HS-27A (cell line): ENCODE measurements at regions not wholly inside any gene's neighbourhood (a gene's known extent, or its start where the extent isn't known, plus 50 kb on each side); places are given as distances from the start of the nearest gene placed in this dataset.

Source experiments
- DNase-seq: peaks from one replicate; pipeline ENCODE4 v3.0.0-alpha.2; 2012; ENCODE audit warnings: low read depth, missing footprints

DNA sequence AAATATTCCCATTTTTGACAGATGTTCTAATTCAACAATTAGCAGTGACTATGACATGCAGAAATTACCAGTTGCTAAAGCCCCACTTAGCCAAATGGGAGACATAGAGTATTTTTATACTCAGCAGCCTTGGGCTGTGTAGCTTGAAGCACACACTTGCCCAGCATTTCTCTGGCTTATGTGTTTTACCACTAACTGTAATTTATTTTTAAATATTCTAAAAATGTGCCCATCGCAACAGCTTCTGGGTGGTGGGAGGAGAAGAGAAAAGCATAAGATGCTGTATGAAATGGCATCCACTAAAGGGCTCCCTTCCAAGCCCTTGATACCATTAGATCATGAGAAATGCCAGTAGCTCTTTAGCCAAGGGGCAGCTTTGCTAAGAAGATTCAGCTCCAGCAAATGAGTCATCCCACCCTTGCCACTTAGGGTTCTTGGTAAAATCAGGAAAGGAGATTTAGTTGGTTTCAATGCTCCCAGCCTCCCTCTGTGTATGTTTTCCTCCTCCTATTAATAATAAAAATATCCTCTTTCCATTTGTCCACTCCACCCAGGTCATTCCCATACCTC lies 462.7 kb upstream of the DEPDC1 start:
- DNase-seq, result no peak

DNA sequence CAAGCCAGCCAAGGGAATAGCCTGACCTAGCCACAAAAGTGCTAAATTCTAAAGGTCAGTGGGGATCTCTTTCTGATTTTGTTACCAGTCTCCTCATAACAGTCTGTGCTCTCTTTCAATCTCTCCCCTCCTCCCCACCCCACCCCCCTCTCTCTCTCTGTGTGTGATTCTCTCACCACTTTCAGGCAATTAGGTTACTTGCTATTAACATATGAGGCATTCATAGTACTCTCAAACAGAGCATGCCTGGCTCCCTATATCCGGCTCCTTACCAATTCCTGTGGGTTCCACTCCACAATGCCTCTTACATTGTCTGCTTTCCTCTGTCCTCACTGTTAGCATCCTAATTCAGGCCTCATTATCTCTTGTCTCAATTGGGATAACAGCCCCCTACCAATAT lies 464.3 kb upstream of the DEPDC1 start:
- no peak for DNase-seq

DNA sequence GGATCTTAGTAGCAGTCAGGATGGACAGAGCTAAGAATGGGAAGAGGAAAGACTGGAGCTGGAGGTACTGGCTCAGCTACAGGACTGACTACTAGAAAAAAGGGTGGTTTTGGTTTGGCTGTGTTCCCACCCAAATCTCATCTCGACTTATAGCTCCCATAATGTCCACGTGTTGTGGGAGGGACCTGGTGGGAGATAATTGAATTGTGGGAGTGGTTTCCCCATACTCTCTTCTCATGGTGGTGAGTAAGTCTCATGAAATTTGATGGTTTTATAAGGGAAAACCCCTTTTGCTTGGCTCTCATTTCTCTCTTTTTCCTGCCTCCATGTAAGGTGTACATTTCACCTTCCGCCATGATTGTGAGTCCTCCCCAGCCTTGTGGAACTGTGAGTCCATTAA lies 466.5 kb upstream of the DEPDC1 start:
- no peak for DNase-seq

DNA sequence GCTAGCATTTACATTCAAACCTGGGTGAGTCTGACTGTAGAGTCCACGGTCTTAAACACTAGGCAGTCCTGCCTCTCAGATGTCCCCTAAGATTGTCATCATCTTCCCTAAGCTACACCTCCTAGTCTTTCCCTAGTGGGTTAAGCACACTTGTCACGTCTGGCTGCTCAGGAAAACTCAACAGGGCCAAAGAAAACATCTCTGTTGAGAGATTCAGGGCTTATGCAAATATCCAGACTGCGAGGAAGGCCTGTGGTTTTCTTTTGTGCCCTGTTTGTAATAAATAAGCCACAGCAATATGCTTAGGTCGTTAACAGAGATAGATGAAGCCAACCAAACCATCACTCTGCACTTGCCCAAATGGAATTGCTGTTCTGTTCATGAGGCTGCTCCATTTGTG lies 472.6 kb upstream of the DEPDC1 start:
- DNase-seq, result no peak

DNA sequence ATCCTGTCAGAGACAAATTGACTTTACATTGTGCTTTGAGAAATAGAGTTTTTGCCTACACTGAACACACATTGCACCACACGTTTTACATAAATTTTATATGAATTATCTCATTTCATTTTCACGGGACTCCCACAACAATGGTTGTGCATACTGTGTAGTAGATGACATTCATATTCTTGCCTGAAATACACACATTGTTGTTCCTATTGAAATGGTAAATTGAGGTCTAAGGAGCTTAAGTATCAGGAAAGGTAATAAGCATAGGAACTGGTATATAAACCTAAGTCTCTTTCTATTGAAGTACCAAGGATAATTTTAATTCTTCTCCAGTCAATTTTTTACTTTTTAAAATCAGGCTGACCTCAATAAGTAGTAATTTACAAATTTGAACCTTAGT lies 473.7 kb upstream of the DEPDC1 start:
- DNase-seq, result no peak

DNA sequence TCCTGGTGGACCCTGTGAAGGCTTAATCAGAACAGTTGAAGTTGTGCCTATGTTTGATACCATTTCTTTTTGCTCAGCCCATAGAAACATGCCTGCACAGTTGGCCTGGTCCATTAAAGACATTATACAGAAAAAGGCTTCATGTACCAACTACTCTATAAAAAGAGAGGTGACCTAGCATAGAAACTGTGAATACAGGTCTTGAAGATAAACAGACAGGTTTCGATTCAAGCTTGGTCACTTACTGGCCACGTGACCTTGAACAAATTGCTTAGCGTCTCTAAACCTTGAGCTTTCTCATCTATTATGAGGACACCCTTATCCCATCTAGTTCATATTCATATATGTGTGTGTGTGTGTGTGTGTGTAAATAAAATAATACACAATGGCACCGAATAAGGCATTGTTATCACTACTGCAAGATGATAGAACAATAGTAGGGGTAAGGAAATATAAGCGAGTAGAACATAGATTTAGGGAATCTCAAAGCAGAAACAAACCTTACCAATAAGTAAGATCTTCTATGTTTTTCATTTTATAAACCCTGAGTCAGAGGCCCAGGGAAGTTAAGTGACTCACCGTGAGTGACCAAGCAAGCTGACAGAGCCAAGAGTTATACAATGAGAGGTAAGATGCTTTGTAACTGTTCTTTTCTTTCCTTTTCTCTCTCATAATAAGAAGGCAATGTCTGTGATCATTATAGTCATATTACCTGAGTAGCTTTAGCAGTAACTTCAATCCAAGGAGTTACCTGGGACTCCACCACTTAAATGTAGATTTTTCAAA lies 476.8 kb upstream of the DEPDC1 start:
- no peak for DNase-seq

DNA sequence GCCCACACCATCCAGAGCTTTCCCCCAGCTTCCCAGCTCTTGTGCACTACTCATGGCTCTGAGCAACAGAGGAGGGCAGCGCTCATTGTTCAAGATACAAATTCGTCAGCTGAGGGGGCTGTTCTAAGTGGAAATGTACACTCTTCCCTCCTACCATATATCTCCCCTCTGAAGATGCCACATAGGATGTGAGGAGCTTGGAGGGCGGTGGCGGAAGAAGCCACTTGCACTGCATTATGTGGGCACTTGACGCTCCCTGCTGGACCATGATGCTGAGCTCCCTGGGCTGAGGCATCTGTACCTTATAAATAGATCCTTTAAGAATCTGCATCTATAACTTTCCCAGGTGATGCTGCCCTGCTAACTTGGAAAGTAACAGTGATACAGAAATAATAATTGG lies 477.6 kb upstream of the DEPDC1 start:
- no peak for DNase-seq

DNA sequence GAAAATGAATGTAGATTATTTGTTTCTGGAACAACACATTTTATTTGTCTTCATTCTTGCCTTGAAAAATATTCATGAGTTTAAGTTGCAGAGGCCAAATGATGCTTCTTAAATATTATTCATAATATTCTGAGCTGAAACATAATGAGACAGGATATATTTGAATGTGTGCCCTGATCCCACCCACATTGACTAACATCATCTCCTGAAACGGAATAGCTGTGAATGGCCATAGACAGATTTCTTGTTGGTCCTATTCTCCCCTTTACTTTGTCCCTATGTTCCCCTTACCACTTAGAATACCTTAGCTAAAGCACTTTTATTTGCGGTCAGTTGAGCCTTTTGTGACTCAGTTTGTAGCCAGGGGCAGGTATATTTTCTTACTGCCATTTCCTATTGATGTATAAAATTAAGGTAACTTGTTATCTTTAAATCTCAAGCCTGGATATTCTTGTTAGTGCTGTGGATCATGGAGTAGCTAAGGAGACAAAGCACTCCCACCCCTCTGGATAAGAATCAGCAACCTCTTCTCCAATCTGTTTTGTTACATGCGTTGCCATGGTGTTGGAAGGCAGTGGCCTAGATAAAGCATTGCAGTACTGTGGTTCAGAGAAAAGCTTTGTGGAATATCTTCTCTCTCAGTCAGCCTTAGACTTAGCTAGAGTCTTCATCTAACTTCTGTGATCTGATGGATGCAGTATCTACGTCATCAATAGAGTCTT lies 478.5 kb upstream of the DEPDC1 start:
- DNase-seq, result no peak

DNA sequence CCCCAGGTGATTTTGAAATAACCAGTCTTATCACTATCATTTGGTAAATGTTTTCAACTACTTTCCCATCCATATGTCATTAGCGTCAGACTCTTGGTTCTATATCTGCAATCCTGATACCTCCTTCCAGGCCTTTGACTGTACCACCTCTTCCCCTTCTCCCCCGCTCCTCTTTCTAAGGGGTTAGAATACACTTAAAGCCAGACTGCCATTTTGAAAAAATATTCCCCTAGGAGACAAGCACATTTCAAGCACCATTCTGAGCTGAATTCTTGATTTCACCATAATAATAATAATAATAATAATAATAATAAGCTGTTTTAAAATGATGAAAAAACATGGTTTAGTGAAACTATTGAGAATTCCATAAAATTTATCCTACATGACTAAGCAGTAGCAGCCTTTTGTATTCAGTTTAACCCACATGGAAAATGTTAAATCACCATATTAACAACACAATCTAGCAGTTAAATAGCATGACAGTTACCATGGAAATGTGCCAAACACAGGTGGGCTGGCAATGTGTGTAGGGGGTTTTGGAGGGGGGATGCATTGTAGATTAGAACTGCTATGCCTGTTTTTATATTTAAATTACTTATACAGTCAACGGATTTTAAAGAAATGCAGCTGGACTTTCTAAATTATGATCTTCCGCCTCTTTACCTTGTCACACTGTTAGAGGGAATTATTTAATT lies 480.2 kb upstream of the DEPDC1 start:
- DNase-seq, result no peak

DNA sequence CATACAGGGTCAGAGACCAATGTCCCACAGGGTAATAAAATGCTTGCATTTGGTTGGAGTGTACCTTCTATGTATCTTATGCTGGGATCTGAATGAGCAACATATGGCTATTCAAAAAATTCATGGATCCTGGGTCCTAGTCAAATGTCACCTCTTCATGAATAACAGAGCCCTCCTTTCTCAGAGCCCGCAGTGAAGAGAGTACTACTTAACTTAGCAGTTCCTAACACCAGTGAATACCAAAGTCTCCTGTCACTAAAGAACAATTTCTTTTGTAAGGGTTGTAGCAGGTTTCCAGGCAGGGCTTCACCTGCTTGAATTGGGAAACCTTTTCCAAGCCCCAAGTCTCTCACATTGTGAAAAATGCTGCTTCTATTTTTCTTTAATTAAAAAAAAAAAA lies 483.0 kb upstream of the DEPDC1 start:
- no peak for DNase-seq

DNA sequence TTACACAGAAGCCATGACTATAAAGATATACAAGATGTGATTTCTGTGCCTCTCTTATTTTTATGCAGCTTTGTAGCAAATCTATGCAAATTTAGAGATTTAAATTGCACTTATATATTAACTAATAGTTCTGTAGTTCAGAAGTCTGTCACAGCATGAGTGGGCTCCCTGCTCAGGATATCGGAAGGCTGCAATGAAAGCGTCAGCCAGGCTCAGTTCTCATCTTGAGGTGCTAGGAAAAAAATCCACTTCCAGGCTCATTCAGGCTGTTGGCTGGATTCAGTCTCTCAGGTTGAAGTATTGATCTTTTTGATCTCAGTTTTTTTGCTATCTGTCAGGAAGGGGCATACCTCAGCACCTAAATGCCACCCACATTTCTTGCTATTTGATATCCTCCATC lies 487.4 kb upstream of the DEPDC1 start:
- no peak for DNase-seq

DNA sequence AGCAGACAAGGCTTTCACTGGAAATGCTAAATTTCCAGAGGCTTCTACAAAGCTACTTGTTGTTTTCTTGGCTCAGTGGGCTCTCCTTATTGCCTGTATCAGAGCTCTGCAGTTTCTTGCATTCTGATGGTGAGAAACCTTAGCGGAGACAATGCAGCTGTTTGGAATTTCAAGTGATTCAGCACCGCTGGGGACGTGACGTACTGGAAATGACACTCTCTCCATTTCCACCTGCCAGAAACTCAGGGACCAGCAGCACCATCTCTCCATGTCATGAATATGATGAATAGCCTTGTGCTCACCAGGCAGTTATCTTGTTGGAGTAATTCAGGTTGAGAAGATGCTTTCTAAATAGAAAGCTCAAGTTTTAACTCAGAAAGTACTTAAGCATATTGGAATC lies 497.2 kb upstream of the DEPDC1 start:
- no peak for DNase-seq

DNA sequence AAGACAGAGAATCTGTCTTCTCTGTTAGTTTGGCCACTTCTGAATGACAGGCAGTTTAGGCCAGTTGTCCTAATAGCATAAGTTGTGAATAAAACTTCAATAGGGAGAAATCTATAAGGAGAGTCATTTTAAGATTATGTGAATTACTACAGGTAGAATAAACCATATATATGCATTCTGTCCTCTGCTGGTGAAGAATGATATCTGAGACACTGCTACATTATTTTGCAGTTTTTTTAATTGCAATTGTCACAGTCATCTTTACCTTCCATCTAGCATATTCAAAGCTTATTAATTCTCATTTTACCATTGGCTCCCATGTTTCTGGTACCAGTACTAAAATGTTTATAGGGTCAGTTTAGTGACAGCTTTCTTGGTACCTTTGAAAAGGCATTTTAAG lies 519.6 kb upstream of the DEPDC1 start:
- DNase-seq, result no peak

DNA sequence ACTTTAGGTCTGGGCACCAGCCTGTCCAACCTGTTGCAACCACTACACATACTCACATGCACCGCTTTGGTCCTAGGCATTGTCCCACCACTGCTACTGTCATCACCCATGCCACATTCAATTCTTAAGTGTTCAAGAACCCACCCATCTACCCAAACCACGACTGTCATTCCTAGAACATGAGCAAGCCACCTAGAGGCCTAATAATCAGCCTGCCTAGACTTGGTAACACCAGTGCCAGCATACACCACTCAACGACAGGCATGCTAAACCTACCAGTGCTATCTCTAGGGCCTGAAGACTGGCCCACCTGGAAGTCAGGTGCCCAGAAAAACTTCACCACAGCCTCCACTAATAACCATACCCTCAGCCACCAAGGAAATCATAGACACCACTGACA lies 532.8 kb upstream of the DEPDC1 start:
- no peak for DNase-seq

DNA sequence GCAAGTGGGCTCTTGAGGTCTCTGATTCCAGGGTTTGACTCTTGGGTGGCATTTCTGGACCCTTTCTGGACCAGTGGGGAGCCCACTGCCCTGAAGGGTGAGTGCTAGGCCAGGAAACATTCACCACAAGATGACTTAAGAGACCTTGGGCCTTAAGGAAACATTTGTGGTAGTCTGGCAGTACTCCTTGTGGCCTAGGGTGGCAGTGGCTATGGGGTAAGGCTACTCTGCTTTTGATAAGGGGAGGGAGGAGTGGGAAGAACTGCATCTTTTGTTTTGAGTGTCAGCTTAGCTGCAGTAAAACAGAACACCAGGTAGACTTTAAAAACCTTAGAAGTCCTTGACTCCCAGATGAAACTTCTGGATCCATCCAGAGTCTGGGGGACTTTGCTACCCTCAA lies 529.3 kb upstream of the LRRC7 start:
- DNase-seq, result no peak

DNA sequence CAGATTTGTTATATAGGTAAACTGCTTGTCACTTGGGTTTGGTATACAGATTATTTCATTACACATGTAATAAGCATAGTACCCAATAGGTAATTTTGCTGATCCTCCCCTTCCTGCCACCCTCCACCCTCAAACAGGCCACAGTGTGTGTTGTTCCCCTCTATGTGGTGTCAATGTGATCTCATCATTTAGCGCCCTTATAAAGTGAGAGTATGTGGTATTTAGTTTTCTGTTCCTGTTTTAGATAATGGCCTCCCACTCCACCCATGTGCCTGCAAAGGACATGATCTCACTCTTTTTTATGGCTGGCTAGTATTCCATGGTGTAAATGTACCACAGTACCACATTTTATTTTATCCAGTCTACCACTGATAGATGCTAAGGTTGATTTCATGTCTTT lies 522.1 kb upstream of the LRRC7 start:
- DNase-seq, result no peak

DNA sequence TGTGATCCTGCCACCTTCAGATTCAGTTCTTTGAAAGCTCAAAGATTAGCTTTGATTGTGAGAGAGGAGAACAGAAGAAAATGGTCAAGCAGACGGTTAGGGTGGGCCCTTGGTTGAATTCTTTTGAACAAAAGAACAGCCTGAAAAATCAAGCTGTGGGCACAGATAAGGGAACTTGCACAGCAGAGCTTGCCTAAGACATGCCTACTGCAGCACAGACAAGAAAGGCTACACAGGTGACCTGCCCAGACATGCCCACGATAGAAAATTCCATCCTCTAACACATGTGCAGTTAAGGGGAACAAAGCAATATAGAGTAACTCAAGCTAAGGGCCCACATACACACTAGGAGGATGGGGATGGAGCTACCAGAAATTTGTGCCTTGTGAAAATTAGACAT lies 512.5 kb upstream of the LRRC7 start:
- DNase-seq, result no peak

DNA sequence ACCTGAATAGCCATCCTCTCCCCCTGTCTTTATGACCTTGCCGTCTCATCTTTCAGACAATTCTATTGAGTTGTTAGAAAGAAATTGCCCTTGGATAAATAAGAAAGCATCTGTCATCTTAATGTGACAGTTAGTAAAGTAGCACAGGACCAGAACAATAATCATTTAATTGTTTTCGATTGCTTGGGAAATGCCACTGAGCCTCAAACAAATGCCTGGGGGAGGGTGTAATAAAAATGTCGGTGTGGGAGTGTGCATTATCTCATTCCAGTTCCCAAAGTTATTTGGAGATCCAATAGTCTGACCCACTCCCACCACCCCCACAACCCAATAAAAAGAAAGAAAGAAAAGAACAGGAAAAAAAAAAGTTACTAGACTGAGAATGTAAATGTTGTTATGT lies 509.3 kb upstream of the LRRC7 start:
- no peak for DNase-seq

DNA sequence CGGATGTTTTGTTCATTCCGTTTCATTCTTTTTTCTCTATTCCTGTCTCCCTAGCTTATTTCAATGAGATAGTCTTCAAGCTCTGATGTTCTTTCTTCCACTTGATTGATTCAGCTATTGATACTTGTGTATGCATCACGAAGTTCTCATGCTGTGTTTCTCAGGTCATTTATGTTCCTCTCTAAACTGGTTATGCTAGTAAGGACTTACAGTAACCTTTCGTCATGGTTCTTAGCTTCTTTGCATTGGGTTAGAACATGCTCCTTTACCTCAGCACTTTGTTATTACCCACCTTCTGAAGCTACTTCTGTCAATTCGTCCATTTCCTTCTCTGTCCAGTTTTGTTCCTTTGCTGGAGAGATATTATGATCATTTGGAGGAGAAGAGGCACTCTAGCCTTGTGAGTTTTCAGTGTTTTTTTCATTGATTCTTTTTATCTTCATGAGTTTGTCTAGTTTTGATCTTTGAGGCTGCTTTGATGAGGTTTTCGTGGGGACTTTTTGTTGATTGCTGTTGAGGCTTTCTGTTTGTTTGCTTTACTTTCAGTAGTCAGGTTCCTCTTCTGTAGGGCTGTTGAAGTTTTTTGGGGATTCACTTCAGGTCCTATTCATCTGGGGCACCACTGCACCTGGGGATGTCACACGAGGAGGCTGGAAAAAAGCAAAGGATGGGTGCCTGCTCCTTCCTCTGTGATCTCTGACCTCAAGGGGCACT lies 496.9 kb upstream of the LRRC7 start:
- DNase-seq, result no peak

DNA sequence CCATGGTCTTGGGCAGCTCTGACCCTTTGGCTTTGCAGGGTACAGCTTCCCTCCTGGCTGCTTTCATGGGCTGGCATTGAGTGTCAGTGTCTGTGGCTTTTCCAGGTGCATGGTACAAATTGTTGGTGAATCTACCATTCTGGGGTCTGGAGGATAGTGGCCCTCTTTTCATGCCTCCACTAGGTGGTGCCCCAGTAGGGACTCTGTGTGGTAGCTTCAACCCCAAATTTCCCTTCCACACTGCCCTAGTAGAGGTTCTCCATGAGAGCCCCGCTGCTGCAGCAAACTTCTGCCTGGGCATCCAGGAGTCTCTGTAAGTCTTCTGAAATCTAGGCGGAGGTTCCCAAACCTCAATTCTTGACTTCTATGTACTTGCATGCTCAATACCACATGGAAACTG lies 494.5 kb upstream of the LRRC7 start:
- no peak for DNase-seq

DNA sequence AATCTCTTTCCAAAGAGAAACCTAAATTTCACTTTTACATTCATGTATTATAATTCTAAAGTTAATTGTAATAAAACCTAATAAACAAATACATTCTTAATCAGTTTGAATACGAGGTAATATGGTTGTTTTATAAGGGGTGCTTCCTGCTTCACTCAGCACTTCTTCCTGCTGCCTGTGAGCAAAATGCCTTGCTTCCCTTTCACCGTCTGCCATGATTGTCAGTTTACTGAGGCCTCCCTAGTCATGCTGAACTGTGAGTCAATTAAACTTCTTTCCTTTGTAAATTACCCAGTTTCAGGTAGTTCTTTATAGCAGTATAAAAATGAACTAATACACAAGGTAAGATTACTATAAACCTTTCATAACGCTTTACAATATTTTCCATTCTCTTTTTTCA lies 491.1 kb upstream of the LRRC7 start:
- no peak for DNase-seq

DNA sequence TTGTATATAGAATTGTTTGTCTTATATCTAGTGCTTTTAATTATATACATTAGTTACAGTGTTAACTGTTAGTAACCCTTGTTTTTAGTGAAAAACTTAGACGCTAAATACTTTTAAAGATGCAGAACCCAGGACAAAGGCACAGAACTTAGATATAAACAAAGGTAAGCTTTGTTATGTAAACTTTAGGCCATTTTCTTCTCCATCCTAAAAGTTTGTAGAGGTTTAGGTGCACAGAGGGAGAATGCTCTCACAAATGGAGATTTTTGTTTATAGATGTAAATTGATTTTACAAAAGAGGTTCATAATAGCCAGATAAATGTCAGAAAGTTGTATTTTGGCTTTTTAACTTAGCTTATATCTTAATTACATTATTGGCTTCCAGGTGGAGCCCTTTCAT lies 490.5 kb upstream of the LRRC7 start:
- no peak for DNase-seq
